GM19238 (cell line): ENCODE measurements at regions not wholly inside any gene's neighbourhood (a gene's known extent, or its start where the extent isn't known, plus 50 kb on each side); places are given as distances from the start of the nearest gene placed in this dataset.

Source experiments
- DNase-seq: peaks from one replicate; pipeline ENCODE4 v3.0.0; 2011; ENCODE audit warnings: low spot score; ENCODE audit not compliant: insufficient read length

DNA sequence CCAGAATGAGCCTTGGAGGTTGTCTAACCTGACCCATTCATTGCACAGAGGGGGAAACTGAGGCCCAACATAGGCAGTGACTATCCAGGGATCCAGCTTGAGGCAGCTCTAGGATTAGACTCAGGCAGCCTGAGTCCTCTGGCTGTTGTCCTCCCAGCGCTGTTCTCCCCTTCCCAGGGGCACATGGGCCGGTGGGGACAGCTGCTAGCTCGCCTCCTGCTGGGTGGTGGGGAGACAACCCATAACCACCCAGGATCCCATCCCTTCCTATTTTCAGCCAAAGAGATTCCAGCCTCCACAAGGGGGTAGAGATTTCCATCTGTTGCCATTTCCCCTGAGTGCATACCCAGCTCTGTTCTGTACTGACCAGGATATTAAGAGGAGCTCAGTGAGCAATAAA is 145.1 kb upstream of the GPR26 start:
- no peak for DNase-seq

- DNase-seq: no peak
Observed at GRCh38 chr10:123521556-123521955, 144.6 kb upstream of the GPR26 start.

DNA sequence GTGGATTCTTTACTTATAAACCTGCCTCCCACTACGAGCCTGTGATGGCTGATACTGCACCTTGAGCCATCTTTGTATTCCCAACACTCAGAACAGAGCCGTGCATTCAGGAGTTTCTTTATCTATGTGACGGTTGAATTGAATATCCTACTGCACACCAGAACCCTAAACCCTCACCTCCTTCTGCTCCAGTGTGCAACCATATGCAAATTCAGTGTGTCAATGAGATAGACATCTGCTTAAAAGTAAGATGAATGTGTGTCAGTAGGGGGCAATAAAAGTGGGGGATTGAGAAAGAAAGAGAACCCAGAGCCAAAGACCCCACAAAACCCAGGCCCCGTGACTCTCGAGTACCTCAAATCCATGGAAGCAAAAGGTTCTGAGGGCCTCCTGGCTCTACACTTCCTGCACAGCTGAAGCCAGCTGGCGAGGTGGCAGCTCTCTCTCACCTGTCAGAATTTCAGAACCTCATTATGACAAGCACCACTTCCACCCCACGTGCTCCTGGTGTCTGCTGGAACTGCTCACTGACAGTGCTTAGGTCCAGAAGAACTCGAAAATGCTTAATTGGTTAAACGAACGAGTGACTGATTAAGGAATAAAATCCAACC is 143.3 kb upstream of the GPR26 start:
- no peak for DNase-seq

DNA sequence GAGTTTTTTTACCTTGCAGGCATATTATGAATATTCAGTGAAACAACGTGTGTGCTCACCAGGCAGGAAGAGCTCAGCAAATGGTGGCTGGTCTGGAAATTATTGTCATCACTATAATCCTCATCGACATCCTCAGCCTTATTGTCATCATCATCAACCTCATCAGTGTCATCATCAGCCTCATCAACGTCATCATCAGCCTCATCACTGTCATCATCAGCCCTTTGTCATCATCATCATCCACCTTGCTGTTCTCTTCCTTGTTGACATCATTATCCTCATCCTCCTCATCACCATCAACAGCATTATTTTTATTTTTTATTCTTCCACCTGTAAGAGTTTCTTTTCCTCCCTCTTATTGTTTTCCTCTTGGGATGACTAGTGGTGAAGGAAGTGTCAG is 142.3 kb upstream of the GPR26 start:
- DNase-seq: no peak

DNA sequence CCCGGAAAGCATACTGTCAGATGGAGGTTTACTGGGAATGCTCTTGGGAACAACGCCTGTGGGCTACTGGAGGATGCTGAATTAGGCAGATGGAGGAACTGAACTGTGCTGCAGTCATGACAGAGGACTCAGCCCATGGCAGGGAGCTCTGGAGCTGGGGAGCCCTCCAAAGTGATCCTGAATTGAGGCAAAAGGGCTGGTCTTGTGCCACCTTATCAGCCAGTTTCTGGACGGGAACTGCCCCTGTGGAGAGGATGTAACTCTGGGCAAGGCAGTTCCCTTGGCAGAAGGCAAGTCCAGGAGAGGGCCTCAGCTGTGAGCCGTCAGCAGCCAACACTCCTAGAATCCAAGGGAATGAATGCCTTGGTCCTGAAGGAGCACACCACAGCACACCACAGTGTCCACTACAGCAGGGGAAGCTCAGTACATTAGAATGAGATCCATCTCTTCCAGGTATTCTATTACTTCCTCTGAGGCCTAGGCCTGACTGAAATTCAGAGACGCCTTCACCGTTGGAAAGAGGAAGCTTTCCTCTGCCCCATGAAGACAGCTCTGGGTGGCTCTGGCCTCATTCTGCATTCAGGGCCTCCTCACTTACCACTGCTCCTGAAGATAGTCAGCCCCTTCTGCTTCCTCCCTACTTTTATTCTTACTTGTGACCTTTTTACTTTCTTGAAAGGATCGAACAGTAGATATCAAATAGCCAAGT is 139.6 kb upstream of the GPR26 start:
- no peak for DNase-seq

DNA sequence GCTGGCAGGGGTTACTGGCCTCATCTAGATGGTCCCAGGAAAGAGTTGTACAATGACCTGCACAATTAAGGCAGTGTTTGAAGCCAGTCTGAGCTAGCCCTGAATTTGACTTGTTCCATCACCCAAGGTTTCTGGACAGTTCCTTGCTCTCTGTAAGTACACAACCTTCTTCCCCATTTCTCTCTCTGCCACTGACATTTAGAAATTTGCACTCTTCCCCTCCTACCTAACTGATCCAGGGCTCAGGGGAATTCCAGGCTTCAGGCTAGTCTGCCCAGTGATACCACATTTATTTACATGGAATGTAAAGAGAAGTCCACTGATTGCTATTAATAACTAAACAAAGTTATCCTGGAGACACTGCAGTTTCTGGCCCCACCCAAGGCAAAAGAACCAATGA is 139.0 kb upstream of the GPR26 start:
- DNase-seq: no peak

- no peak for DNase-seq
Observed at GRCh38 chr10:123529146-123529760, 136.9 kb upstream of the GPR26 start.

DNA sequence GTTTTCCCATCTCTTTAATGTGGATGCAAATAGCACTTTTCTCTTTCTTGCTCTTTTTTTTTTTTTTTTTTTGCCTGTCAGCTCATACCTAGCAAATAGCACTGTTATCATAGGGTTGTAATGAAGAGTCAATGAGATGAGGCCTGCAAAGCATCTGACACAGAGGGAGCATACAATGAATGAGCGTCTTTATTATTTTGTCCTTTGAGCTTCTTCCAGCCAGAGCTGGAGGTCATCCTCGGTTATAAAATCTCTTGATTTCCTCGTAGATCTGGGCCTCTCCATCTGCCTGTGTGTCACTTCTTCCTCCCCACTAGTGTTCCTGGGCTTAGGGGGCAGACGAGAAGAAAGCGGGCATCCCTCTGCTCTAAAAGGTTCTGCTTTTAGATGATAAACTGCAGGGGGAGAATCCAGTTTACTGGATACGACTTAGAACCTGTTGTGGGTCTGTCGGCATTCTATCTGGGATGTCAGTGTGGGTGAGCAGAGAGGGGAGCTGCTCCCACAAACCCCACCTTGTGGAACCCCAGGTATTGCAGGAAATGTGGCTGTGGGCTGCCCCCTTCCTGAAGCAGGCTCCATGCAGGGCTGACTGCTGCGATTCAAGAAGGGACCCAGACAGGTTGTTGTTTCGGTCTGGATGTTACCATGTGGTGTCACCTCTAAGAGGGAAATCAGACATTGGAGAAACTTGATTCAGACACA is 135.8 kb upstream of the GPR26 start:
- DNase-seq: no peak

DNA sequence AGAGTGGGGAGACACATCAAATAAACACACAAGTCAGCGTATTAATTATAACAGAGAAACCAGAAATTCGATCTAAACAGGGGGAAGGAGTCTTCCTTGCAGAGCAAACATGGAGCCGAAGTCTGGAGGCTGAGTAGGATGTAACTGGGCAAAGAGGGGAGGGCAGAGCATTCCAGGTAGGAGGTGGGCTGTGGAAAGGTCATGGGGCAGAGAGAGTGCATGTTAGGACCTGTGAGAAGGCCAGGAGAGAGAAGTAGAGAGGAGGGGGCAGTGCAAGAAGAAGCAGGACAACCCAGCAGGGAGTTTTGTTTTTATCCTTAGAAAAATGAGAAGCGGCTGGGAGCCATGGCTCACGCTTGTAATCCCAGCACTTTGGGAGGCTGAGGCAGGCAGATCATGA is 130.8 kb upstream of the GPR26 start:
- no peak for DNase-seq

- DNase-seq: no peak
Observed at GRCh38 chr10:123536176-123536845, 129.8 kb upstream of the GPR26 start.

- no peak for DNase-seq
Observed at GRCh38 chr10:123537188-123537961, 128.8 kb upstream of the GPR26 start.

- no peak for DNase-seq
Observed at GRCh38 chr10:123538401-123539320, 127.5 kb upstream of the GPR26 start.

- DNase-seq: no peak
Observed at GRCh38 chr10:123544986-123545385, 121.2 kb upstream of the GPR26 start.

DNA sequence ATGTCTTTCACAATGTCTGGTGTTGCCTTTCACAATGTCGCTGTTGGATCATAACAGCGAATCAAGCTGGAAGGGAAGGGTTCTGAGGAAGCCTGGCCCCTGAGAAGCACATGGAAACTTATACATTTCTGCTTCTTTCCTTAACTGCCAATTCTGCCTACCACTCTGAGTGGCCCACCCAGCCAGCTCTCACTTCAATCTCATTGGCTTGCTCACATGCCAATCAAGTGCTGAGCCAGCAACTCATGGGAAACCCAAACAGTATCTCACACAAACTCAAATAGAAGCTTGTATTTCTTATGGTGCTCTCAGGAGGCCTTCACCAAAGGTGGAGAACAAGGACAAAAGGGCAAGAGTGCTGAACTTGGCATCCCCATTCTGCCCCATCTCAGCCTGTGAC is 117.4 kb upstream of the GPR26 start:
- DNase-seq: no peak

- no peak for DNase-seq
Observed at GRCh38 chr10:123549761-123550454, 116.2 kb upstream of the GPR26 start.

DNA sequence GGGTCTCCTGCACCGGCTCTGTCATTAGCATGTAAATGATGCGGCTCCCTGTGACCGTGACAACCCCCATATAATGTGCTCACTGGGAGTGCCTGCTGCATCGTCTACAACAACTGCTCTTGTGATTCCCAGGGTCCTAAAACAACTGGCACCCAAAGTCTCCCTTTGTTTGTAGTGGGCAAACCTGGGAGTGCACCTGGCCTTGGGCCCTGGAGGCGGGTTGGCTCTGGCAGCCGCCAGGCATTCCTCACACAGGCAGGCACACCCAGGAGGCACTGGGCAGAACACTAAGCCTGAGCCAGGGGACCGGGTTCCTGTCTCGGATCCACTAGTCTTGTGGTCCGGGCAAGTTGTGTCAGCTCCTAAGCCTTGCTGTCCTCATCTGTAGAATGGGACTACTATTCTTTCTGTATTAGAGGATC is 115.5 kb upstream of the GPR26 start:
- no peak for DNase-seq

DNA sequence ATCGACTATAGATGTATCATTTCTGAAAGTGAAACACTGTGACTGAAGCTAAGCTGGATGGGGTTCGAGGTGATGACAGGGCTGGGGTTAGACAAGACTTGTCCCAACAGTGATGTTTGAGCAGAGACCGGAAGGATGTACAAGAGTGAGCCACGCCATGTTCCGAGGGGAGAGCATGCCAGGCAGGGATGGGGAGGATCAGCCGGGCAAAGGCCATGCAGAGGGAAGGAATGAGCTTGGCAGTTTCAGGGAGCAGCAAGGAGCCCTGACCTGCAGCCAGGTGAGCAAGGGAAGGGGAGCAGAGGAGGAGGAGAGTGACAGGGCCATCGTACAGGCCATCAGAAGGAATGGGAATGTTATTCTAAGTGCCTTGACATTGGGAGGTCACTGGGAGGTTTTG is 114.9 kb upstream of the GPR26 start:
- DNase-seq: no peak

- DNase-seq: no peak
Observed at GRCh38 chr10:123552760-123553554, 113.2 kb upstream of the GPR26 start.
